ENCODE measurements at regions not wholly inside any gene's neighbourhood (a gene's known extent, or its start where the extent isn't known, plus 50 kb on each side); places are given as distances from the start of the nearest gene placed in this dataset.
"Not testable (repeated sequence)": the region's sequence is repeated elsewhere in the genome, so short reads cannot be mapped to it uniquely, and the experiment has no call there.

DNA sequence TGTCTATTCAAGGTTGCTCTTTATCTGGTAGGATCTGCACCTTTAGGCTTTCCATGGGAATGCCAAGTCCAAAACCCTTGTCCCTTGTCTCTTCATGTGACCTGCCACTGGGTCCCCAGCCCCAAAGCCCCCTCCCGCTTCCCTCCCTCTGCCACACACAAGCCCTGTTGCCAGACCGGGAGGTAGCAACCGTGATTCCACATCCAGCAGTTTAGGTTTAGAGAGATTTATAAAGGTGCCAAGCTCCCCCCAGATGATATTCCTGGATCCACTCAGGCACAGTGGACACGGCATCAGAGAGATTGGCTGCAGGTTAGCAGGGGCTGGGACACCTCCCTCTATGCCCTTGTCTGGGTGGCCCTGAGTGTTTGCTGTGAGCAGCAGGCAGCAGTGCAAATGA is 504.7 kb downstream of the CCDC171 start:
- DNase-seq, result peak; percentile 35

DNA sequence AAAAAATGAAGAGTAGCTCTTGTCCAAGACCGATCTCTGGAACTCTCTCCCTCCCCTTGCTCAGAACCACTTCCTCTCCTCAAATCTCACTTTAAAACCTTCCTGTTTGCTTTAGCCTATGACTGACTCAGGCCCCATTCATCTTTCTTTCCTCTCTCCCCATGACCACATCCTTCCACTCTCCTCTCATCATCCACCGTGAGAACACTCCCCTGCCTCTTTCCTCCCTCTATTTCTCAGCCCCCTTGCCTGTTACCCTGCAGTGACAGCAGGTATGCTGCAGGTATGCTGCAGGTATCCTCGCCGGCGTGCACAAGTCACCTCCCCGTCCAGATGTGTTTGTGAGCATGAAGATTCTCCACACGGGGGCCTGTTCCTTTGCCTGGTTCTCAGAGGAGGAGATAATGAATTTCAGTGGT is 505.3 kb downstream of the CCDC171 start:
- DNase-seq, result peak; percentile 65

DNA sequence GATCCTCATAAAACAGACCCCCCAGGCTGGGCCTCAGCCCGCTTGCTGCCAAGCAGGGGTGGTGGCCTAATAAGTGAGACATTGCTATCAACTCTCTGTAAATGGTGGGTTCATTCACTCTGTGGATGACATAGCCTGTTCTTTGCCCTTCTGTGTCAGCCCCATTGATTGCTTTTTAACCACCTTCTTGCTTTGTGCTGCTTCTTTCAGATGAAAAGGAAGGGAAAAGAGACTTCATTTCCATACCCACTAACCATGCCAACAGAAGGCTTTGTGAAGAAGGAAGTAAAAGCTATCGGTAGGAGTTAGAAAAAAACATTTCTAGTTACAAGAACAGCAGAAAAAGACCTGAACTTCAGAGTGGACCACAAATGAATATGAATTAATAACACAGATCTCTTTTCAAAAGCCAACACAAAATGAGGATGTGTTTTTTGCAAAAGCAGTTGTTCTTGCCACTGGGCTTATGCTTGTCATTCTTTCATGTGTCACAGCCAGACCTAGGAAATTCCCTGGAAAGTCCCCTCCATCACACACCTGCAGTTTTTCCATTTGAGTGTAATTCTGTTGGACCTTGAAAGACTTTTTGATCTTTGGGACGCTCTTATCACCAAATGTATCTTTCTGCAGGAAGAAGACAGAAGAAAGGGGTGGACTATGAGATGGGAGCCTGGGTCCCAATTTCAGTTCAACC is 507.7 kb downstream of the CCDC171 start:
- peak; percentile 6 for DNase-seq

DNA sequence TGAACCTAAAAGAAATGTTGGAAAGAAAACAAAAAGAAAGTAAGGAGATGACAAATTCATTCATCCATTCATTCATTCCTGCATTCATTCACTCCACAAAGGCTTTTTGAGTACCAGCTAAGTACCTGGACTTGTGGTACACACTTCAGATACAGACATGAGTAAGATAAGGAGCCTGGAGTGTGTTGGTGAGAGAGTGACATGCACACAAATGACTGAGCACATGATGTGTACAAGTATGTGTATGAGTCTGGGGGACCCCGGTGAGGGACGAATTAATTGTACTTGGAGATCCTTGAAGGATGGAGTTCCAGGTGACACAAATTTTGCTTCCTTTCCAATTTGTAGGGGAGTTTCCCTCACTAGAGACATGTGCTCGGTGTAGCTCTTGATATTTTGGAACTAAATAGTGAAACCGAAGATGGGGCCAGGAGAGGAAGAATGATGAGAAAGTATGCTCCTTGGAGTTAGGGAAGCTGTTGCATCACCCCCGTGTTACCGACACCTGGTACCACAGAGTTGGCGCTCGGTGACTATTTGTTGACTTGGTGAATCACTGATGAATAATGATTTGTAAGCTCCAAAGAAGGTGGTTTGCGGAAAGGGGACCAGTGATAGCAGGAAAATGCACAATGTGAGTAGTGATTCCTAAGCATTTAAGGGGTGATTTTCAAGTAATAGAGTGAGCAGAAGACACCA is 509.8 kb downstream of the CCDC171 start:
- peak; percentile 23 for DNase-seq

DNA sequence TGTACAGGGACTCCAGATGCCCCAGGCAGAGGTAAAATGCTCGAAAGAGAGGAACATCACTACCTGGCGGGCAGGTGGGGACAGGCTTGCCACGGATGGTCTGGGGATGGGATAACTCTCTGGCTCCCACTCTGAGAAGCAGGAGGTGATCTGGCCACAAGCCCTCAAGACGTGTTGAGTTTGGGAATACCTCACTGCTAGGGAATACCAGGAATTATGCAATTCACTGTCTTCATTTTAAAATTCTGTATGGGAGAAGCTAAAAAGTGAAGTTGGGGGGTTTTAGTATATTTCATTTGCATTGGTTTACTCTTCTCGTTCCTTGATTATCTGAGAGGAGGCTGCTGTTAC is 510.4 kb downstream of the CCDC171 start:
- DNase-seq, result no peak

DNA sequence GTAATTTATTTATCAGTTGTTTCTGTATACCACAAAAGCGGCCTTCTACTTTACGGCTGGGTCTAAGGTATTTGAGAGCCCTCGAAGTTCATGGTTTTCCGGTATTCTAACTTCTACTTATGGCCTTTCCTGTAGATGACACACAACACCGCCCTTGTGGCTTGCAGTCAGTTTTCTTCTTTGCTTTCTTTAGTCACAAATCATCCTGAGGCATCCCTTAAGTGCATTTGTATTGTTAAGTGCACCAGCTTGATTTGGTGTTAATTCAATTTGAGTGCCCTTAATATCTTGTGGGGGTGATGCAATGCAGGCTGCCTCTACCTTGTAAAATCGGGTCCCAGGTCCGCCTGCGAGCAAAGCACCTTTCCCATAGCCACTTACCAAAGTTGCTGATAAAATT is 511.9 kb downstream of the CCDC171 start:
- DNase-seq, result no peak

DNA sequence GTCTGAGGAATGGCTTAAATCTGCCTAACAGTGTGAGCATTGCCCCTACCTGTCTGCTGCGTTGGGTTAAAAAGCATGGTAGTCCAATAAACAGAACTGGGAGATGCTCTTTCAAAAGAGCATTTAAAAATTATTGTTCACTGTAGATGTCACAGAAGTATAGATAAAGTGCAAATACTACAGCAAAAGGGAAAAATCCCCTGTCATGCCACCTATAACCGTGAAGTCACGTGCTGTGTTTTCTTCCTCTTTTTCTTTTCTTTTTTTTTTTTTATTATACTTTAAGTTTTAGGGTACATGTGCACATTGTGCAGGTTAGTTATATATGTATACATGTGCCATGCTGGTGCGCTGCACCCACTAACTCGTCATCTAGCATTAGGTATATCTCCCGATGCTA is 513.4 kb downstream of the CCDC171 start:
- DNase-seq, result not testable (repeated sequence)

DNA sequence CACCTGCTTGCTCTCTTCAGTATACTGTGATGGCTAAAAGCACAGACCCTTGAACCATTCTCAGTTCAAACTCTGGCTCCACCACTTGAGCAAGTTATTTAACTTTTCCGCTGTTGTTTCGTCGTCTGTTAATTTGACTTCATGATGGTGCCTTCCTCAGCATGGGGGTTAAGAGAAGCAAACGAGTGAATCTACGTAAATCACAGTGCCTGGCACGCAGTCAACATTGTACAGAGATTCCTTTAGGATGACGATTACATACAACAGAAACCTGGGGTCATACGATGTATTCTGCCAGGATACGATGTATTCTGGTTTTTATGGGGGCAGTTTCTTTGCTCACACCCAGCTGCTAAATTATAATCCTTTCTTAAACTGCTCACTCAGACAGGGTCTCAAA is 515.6 kb downstream of the CCDC171 start:
- DNase-seq, result no peak

DNA sequence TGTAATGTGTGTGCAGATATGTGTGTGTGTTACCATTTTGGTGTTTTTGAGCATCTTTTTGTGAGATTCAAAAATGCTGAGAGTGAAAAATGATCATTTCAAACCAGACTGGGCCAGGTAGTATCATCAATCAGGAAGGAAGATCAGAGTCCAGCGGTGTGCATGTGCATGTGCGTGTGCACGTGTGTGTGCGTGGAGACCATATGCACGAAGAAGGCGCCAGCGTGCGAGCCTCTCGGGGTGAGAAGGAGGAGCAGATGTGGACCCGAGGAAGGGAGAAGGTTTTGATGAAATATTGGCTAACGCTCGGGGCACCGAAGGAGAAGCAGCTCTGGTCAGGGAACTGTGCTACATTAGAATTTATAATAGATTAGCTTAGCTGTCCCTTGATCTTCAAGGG is 516.4 kb downstream of the CCDC171 start:
- no peak for DNase-seq

DNA sequence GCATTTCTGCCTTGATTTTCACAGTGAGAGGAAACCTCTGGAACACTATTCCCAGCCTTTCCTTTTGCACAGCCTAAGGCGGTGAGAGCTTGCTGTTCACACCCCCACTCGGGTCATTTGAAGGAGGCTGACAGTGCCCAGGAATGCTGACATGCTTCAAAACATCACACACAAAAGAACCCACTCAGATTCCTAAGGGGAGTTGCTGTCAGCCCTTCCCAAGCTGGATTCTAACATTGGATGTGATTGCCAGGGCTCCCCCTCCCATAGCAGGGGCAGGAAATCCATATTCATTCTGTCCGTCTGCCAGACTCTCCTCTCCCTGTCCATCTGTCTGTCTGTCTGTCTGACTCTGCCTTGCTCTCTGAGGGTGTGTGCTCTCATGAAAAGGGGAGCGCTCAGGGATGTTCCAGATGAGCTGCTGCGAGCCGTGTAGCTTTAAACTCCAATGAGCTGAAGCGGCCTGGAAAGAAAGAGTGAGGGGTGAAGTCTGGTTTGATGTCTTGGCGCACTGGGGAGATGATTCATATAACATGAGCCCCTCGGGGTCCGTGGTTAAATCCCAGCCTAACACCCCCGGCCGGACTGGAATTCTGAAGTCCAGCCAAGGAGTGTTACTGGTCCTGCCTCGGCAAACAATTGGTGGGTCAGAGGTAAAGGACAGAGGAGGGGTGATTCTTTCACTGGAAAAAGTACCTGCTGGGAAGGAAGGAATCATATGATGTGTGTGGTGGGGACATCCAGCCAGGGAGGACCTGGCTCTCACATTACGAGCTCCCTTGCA is 517.0 kb downstream of the CCDC171 start:
- DNase-seq, result peak; percentile 77

DNA sequence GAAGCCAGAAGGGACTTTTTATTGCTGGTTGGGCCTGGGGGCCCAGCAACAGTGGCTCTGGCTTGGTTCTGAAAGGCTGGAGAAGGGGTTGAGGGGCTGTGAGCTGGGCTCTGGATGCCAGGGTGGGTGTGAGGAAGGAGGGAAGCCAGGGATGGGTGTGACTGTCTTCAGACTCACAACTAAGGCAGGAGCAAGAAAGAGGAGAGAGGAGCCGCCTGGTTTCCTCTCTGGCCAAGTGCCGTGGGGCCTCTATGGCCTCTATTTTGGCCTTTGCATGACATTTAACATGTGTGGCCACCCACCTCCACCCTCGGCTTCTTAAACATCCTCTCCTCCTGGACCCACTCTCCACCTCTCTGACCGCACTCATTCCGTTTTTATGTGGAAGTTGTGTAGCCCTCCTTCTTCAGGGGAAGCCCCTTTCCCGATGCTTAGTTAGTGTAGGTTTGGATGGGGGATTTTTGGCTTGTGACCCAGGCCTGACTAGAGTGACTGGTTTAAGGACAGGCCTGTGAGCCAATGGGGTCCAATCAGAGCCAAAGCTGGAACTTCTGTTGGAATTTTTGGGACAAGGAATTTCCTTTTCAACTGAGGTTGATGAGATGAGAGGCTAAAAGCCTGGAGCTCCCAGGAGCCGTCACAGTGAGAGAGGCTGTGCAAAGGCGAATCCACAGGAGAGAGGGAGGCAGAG is 517.8 kb downstream of the CCDC171 start:
- no peak for DNase-seq

DNA sequence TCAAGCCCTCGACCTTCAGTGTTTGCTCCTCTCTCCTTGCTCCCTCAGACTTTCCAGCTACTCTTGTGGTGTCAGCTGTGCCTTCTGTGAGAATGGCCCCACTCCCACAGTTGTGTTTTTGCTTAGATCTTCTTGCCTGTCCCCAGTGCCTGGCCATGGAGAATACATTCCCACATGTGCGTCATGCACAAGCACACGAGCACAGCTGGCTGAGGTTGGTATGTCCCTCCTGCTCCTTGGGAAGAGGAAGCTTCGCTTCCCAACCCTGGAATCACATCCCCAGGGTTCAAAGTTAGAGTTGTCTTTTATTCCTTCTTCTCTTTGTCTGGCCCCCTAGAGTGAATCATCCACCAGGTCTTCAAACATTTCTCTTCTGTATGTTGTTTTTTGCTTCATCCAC is 518.6 kb downstream of the CCDC171 start:
- no peak for DNase-seq

DNA sequence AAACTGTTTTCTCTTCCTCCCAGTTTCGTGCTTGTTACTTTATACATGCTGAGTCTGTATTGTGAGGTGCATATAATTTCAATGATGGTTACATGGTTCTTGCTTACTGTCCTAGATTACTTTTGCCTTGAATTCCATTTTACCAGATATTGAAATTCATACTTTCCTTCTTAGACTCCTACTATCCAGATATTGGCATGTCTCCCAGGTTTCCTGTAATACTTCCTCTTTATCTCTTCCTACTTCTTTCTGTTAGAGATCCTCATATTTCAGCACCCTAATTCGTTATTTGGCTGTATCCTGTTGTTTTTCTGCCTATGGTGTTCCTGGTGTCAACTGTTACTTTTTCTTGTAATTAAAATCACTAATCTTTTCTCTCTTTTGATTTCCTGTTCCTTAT is 522.1 kb downstream of the CCDC171 start:
- DNase-seq, result no peak

DNA sequence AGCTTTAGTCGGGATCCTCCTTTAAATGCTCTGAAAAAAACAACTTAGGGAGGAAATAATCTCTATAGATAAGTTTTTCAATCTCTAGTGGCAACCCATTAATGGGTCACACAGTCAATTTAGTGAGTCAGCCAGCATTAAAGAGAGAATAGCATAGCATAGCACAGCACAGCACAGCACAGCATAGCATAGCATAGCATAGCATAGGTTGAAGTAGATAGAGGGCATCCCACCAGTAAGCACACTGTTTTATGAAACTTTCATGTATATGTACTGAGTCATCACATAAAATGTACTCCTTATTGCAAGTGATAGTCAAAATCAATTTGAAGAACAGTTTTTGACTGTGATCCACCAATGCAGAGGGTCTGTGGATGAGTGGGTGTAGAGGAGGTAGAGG is 522.9 kb downstream of the CCDC171 start:
- no peak for DNase-seq

DNA sequence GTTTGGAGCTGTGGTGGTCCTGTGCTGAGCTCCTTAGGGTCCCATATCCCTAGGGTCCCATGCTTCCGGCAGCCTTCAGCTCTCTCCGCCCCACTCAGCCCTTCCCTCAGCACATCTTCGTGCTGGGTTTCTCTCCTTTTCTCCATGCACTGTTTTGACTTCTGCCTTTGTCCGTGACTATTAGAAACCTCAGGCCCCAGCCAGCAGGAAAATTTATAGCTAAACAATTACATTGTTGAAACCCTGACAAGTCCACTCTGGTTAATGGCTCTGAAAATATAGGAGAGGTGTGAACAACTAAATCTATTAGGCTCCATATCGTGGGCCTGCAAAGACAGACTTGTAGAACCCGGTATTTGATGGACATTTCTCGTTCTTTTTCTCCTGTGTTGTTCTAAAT is 523.7 kb downstream of the CCDC171 start:
- no peak for DNase-seq

DNA sequence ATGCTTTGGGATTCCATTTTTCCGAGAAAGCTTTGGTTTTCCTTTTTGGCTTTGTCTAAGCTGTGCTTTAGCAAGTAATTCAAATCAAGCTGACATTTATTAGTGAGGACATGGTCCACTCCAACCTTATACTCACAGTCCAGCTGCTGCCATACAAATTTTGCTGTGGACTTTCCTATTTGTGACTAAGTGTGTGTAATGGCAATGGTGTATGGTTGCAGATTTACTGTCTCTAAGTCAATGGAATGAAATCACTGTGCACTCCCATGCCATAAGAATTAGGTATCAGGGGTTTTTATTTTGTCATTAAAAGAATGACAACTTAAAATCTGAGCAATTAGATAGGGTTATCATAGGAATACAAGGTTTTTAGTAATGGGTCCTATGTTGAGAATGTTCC is 530.0 kb downstream of the CCDC171 start:
- no peak for DNase-seq

DNA sequence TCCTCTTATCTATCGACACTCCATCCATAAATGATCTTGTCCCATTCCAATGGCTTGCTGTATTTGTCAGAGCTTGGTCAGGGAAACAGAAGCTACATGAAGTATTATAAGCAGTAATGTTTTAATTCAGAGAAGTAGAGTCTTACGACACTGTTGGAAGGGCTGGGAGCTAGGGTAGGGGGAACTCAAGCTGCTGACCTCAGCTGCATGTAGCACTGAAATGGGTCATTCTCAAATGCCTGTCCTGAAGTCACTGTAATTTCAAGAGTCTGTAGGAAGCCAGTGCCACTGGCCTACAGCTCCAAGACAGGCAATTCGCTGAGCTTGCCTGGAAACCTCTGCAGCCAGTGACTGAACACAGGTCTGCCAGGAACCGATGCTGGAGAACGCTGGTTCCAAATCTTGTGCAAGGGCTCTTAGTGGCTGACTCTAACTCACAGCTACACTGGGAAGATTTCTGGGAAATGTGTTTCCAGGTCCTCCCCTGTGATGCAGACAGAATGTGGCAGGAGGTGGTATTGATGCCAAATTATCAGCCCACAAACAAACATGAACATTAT is 532.4 kb downstream of the CCDC171 start:
- peak; percentile 37 for DNase-seq

DNA sequence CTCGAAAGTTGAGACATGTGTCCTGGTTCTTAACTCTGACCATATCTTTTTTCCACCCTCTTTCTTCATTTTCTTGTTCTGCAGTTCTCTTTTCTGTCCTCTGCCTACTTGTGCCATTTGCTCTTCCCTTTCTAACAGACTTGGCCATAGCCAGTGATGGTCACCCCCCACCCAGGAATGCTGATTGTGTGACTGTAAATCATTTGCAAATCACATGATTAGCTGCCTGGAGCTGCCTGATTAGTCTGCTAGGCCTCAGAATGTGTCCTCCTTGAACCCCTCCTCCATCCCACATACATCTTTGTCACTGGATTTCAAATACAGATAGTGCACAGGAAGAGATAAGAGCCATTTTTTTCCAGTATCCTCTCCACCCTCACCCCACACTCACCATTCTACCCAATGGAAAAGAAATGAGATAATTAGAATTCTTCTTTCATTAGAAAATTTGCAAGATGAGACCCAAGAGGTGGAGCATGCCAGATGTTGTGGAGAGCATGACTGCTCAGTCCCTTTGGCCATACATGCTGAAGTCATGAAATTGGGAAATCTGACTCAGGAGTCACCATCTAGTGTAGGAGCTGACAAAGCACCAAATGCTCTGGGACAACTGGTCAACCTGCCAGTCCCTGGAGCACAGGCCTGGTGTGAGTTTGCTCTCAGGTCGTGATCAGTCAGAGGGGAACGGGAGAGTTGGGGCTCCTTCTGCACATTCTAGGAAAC is 538.2 kb downstream of the CCDC171 start:
- DNase-seq, result no peak

DNA sequence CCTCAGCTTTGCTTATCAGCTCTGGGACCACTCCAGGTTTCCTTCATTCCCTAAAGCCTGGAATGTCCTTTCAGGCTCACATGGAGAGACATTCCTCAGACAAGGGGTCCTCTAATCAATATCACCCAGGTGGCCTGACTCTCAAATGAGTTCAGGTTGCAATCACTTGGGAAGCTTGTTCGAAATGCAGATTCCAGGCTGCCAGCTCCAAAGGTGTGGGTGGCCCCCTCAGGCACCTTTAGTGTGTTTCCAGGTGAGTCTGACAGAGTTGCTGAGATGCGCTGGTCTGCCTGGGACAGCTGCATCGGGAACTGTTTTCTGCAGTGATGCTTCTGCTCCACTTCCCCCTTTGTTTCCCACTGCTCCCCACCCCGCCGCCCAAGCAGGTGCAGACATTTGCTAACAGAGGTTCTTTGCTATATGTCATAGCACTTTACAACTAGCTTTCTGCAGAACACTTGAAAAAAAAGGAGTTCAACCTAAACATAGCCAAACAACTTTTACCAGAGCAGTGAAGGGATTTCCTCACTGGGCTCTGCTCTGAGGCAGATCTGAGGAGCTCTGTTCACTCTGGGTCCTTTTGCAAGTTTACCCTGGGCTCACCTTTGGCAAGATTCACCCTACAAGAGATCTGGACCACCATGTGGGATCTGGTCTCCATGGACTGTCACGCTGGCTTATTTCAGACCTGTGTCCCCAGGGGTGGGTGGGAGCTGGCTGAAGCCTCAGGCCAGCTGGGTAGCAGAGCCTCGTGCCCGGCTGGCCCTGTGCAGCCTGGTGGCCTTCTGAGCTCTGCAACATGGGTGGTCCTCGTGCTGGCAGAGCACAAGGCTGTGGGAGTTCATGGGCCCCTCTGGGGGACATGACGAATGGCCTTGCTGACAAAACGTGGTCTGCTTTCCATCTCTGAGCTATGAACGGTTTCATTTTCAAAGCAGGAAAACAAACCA is 539.6 kb downstream of the CCDC171 start:
- DNase-seq, result no peak

DNA sequence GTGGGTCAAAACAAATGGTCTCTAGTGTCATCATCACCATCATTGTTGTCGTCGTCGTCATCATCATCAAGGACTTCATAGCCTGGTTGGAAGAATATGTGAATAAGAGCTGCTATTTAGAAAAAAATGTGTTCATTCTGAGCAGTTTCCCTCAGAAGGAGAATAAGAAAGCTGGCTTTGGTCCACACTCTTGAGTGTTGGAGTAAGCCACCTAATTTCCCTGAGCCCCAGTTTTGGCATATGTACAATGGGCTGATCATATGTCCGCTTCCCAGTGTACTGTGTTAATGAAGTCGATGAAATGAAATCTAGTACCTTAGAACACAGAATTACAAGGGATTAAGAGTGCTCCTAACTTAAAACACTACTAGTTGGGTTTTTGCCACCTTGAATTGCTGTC is 545.5 kb downstream of the CCDC171 start:
- no peak for DNase-seq

Measured in islet precursor cell (in vitro differentiated cells).